ENCODE measurements at regions not wholly inside any gene's neighbourhood (a gene's known extent, or its start where the extent isn't known, plus 50 kb on each side); places are given as distances from the start of the nearest gene placed in this dataset.

GRCh38 chr1:198986442-198986841 is 347.6 kb downstream of the PTPRC start:
- H3K36me3 ChIP-seq (ENCODE audit: control insufficient read depth in 2 of 2, insufficient read depth in 1 of 2, low read length in 2 of 2) = no peaks in the 10 kb centered on the region
- TF ChIP-seq ZFP3 (tag by site-specific recombination; IDR thresholded peaks at IDR 0.05; ENCODE audit: low read depth) = no peak
- TF ChIP-seq ZNF677 (tag by site-specific recombination; IDR thresholded peaks at IDR 0.05) = no peak
- TF ChIP-seq ZNF132 (tag by site-specific recombination; IDR thresholded peaks at IDR 0.05; ENCODE audit: borderline replicate concordance) = no peak
- no peak for TF ChIP-seq ZNF26 (tag by site-specific recombination; IDR thresholded peaks at IDR 0.05)
- no peak for TF ChIP-seq ELK4 (IDR thresholded peaks at IDR 0.05; ENCODE audit: borderline replicate concordance, low read depth, low read length)
- no peak for TF ChIP-seq ZNF530 (tag by site-specific recombination; IDR thresholded peaks at IDR 0.05; ENCODE audit: low read depth)
- no peak for TF ChIP-seq ZNF16 (tag by site-specific recombination; IDR thresholded peaks at IDR 0.05; ENCODE audit: low read depth)
- TF ChIP-seq ZNF175 (tag by site-specific recombination; IDR thresholded peaks at IDR 0.05) = no peak
- no peak overlapping the region for H3K4me3 ChIP-seq (ENCODE audit: low read depth, low read length)
- no peaks in the 10 kb centered on the region for H3K4me1 ChIP-seq (ENCODE audit: control insufficient read depth, insufficient read depth, low read length)
- ChIA-PET CTCF (no interaction called here), POLR2A (no interaction called here)
- no peak overlapping the region for H3K27ac ChIP-seq (ENCODE audit: extremely low read depth, low read depth, low read length)
- H3K9me3 ChIP-seq (ENCODE audit: control insufficient read depth, insufficient read depth, low read depth, low read length) = no peaks in the 10 kb centered on the region

GRCh38 chr1:199002661-199003060 is 363.8 kb downstream of the PTPRC start:
- ChIA-PET CTCF (no interaction called here), POLR2A (no interaction called here)
- no peaks in the 10 kb centered on the region for H3K4me1 ChIP-seq (ENCODE audit: control insufficient read depth, insufficient read depth, low read length)
- H3K36me3 ChIP-seq (ENCODE audit: control insufficient read depth in 2 of 2, insufficient read depth in 1 of 2, low read length in 2 of 2) = no peaks in the 10 kb centered on the region
- H3K27ac ChIP-seq (ENCODE audit: extremely low read depth, low read depth, low read length) = no peak overlapping the region
- H3K9me3 ChIP-seq (ENCODE audit: control insufficient read depth, insufficient read depth, low read depth, low read length) = no peaks in the 10 kb centered on the region
- no peak overlapping the region for H3K4me3 ChIP-seq (ENCODE audit: low read depth, low read length)
- TF ChIP-seq GFI1B (tag by site-specific recombination; IDR thresholded peaks at IDR 0.05) (no peak), ZBTB48 (tag by site-specific recombination; IDR thresholded peaks at IDR 0.05) (no peak), ZSCAN16 (tag by site-specific recombination; IDR thresholded peaks at IDR 0.05) (no peak), BCL6B (tag by site-specific recombination; IDR thresholded peaks at IDR 0.05) (no peak), ZNF677 (tag by site-specific recombination; IDR thresholded peaks at IDR 0.05) (no peak), OVOL3 (tag by site-specific recombination; IDR thresholded peaks at IDR 0.05) (no peak), AEBP2 (tag by site-specific recombination; IDR thresholded peaks at IDR 0.05; ENCODE audit: borderline replicate concordance) (no peak), ZBTB11 (tag by site-specific recombination; conservative IDR thresholded peaks at IDR 0.05; ENCODE audit: low read depth) (no peak), PRDM10 (tag by site-specific recombination; IDR thresholded peaks at IDR 0.05) (no peak), ZNF112 (tag by site-specific recombination; IDR thresholded peaks at IDR 0.05) (no peak), PRDM1 (tag by site-specific recombination; IDR thresholded peaks at IDR 0.05) (no peak), KLF8 (tag by site-specific recombination; IDR thresholded peaks at IDR 0.05) (no peak), BCL11B (tag by site-specific recombination; IDR thresholded peaks at IDR 0.05; ENCODE audit: low read depth) (no peak), ZNF362 (tag by site-specific recombination; IDR thresholded peaks at IDR 0.05) (no peak)

All from HEK293 (cell line).